ENCODE measurements at regions not wholly inside any gene's neighbourhood (a gene's known extent, or its start where the extent isn't known, plus 50 kb on each side); places are given as distances from the start of the nearest gene placed in this dataset.

- H3K27ac Mint-ChIP-seq, result no peak overlapping the region
- H3K9me3 Mint-ChIP-seq, result no peaks in the 10 kb centered on the region
- no peak overlapping the region for H3K4me3 Mint-ChIP-seq
- peaks cover 19% of the 10 kb centered on the region for H3K36me3 Mint-ChIP-seq
- POLR2A ChIA-PET, result no interaction called here
- no peaks in the 10 kb centered on the region for H3K27me3 Mint-ChIP-seq
- no peaks in the 10 kb centered on the region for H3K4me1 Mint-ChIP-seq
- ATAC-seq (ENCODE audit: low read depth) (no peak), DNase-seq (no peak)
These were observed 50.5 kb upstream of the PWP1 start for GRCh38 chr12:107635139-107635538.

Measured in activated naive CD8-positive, alpha-beta T cell treated with anti-CD3 and anti-CD28 coated beads, Interleukin-2, amount 10 ng/mL, durations not matched to agents 7 days and 5 days (primary cell).